GM12874 (cell line): ENCODE measurements at regions not wholly inside any gene's neighbourhood (a gene's known extent, or its start where the extent isn't known, plus 50 kb on each side); places are given as distances from the start of the nearest gene placed in this dataset.

Source experiments
- CTCF ChIP-seq: IDR thresholded peaks from 2 replicates; pipeline ENCODE4 v1.5.1; 2011; ENCODE audit warnings: low read depth, mild to moderate bottlenecking, control low read depth, low read length, moderate library complexity; ENCODE audit not compliant: insufficient read depth

- no peak for TF ChIP-seq CTCF
These were observed 54.9 kb upstream of the MDGA2 start for GRCh38 chr14:47730296-47730695.
